Breast epithelium (tissue), 3 donors: ENCODE measurements at regions not wholly inside any gene's neighbourhood (a gene's known extent, or its start where the extent isn't known, plus 50 kb on each side); places are given as distances from the start of the nearest gene placed in this dataset.

Experiments
- CTCF ChIP-seq, 3 donors: fragments of 450-650 bp; IDR thresholded peaks; one replicate each; pipeline ENCODE4 v1.5.1; 2016 to 2017; ENCODE audit warnings: antibody characterized with exemption in 3 of 3, mild to moderate bottlenecking in 3 of 3, moderate library complexity in 3 of 3
- POLR2A ChIP-seq: fragments of 450-650 bp; IDR thresholded peaks from one replicate; pipeline ENCODE4 v1.6.1; 2016; ENCODE audit warnings: antibody characterized with exemption, mild to moderate bottlenecking, moderate library complexity

DNA sequence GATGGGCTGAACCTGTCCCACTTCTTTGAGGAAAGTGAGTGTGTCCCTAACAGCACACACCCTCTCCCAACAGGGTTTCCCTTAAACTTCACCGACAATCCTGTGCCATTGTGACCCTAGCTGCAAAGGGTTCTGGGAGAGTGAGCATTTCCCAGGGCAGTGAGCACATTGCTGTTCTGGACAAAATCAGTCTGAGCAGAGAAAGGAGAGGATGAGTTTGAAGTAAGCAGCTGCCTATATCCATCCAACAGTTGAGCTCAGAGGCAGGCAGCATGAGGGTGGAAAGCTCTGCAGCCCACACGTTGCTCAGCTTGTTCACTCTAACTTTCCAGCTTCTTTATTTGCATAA lies 296.5 kb upstream of the MAF start:
- no peak for TF ChIP-seq CTCF (IDR thresholded peaks at IDR 0.05)
- no peak for TF ChIP-seq POLR2A
